ENCODE measurements at regions not wholly inside any gene's neighbourhood (a gene's known extent, or its start where the extent isn't known, plus 50 kb on each side); places are given as distances from the start of the nearest gene placed in this dataset.

GRCh38 chr2:39542523-39542922 is 105.4 kb upstream of the MAP4K3 start:
- Mint-ChIP-seq H3K27ac (no peak overlapping the region), H3K4me3 (no peak overlapping the region), H3K27me3 (ENCODE audit: low read depth in 2 of 2) (no peaks in the 10 kb centered on the region), H3K36me3 (no peaks in the 10 kb centered on the region), H3K4me1 (no peaks in the 10 kb centered on the region), H3K9me3 (no peaks in the 10 kb centered on the region)
- Histone ChIP-seq H3K9me3 (ENCODE audit: control insufficient read depth, insufficient read depth, low read length) (no peaks in the 10 kb centered on the region), H3K27me3 (ENCODE audit: control insufficient read depth, insufficient read depth, low read length) (no peaks in the 10 kb centered on the region), H3K27ac (ENCODE audit: low read length) (no peak overlapping the region), H3K4me1 (ENCODE audit: control insufficient read depth, insufficient read depth, low read length) (no peaks in the 10 kb centered on the region), H3K36me3 (ENCODE audit: control insufficient read depth, insufficient read depth, low read length) (no peaks in the 10 kb centered on the region), H3K4me3 (ENCODE audit: low read length) (no peak overlapping the region)
- no peak for TF ChIP-seq CTCF (IDR thresholded peaks at IDR 0.05)
- no peak for ATAC-seq
- intact Hi-C loops (cut with micrococcal nuclease) = no loop called here
- WGBS (ENCODE audit: insufficient coverage) = 97% methylated on average over 2 of the region's 2 CpGs
- no peak for DNase-seq

- WGBS (ENCODE audit: insufficient coverage) = 67% methylated on average over 5 of the region's 5 CpGs
Observed at GRCh38 chr2:39545957-39546356, 108.9 kb upstream of the MAP4K3 start.

DNA sequence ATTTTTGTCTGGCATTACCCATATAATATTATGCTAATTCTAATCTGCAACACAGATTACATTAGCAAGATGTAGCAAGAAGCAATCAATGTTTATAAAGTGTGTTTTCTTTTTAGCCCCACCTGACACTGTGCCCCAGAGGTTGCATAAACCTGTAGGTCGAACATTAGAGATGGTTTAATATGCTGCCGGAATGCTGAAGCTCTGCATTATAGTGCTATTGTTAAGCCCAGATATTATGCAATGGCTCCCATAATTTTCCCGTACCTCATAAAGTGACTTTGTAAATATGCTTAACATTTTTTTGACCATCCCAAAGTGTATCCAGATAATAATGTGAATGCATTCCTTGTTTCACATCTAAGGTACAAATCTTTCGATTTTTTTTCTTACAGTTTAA is 109.3 kb upstream of the MAP4K3 start:
- Mint-ChIP-seq H3K4me3 (no peak overlapping the region), H3K9me3 (no peaks in the 10 kb centered on the region), H3K27ac (no peak overlapping the region), H3K4me1 (no peaks in the 10 kb centered on the region), H3K27me3 (ENCODE audit: low read depth in 2 of 2) (peaks cover 0 to 2% of the 10 kb centered on the region in 2 donors), H3K36me3 (no peaks in the 10 kb centered on the region)
- no peak for TF ChIP-seq CTCF (IDR thresholded peaks at IDR 0.05)
- Histone ChIP-seq H3K27ac (ENCODE audit: low read length) (no peak overlapping the region), H3K27me3 (ENCODE audit: control insufficient read depth, insufficient read depth, low read length) (no peaks in the 10 kb centered on the region), H3K36me3 (ENCODE audit: control insufficient read depth, insufficient read depth, low read length) (no peaks in the 10 kb centered on the region), H3K4me1 (ENCODE audit: control insufficient read depth, insufficient read depth, low read length) (no peaks in the 10 kb centered on the region), H3K4me3 (ENCODE audit: low read length) (no peak overlapping the region), H3K9me3 (ENCODE audit: control insufficient read depth, insufficient read depth, low read length) (no peaks in the 10 kb centered on the region)
- DNase-seq (no peak), ATAC-seq (no peak)
- 91% methylated on average over 3 of the region's 4 CpGs for WGBS (ENCODE audit: insufficient coverage)
- intact Hi-C loops (cut with micrococcal nuclease) = no loop called here

More at GRCh38 chr2:39545957-39546356, 108.9 kb upstream of the MAP4K3 start:
- intact Hi-C loops (cut with micrococcal nuclease) = no loop called here
- H3K4me3 ChIP-seq (ENCODE audit: low read length) = no peak overlapping the region
- no peaks in the 10 kb centered on the region for H3K27me3 ChIP-seq (ENCODE audit: control insufficient read depth, insufficient read depth, low read length)
- H3K9me3 Mint-ChIP-seq = no peaks in the 10 kb centered on the region
- no peak overlapping the region for H3K4me3 Mint-ChIP-seq
- no peak overlapping the region for H3K27ac ChIP-seq (ENCODE audit: low read length)
- H3K4me1 Mint-ChIP-seq = no peaks in the 10 kb centered on the region
- no peak for TF ChIP-seq CTCF (IDR thresholded peaks at IDR 0.05)
- no peaks in the 10 kb centered on the region for H3K36me3 Mint-ChIP-seq
- DNase-seq (no peak), ATAC-seq (no peak)
- H3K9me3 ChIP-seq (ENCODE audit: control insufficient read depth, insufficient read depth, low read length) = no peaks in the 10 kb centered on the region
- H3K4me1 ChIP-seq (ENCODE audit: control insufficient read depth, insufficient read depth, low read length) = no peaks in the 10 kb centered on the region
- H3K27ac Mint-ChIP-seq = no peak overlapping the region
- H3K27me3 Mint-ChIP-seq (ENCODE audit: low read depth in 2 of 2) = peaks cover 0 to 2% of the 10 kb centered on the region in 2 donors
- no peaks in the 10 kb centered on the region for H3K36me3 ChIP-seq (ENCODE audit: control insufficient read depth, insufficient read depth, low read length)

DNA sequence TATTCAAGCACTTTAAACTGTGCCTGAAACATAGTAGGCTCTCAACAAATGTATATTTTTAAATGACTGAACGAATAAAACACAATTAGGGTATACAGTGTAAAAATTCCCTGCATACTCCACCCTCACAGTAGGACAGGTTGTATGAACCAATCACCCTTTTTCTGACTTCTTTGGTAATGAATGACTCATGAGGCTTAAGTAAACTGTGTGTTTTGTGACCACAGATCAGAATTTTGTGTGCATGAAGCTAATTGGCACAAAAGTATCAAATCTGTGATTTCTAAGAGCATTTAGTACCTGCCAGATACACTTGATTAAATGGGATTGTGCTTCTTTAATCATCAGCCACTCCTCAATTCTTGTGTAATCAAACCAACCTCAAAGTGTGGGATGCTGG is 109.9 kb upstream of the MAP4K3 start:
- Histone ChIP-seq H3K4me1 (ENCODE audit: control insufficient read depth, insufficient read depth, low read length) (no peaks in the 10 kb centered on the region), H3K27me3 (ENCODE audit: control insufficient read depth, insufficient read depth, low read length) (no peaks in the 10 kb centered on the region), H3K9me3 (ENCODE audit: control insufficient read depth, insufficient read depth, low read length) (no peaks in the 10 kb centered on the region), H3K4me3 (ENCODE audit: low read length) (no peak overlapping the region), H3K36me3 (ENCODE audit: control insufficient read depth, insufficient read depth, low read length) (no peaks in the 10 kb centered on the region), H3K27ac (ENCODE audit: low read length) (no peak overlapping the region)
- Mint-ChIP-seq H3K27me3 (ENCODE audit: low read depth in 2 of 2) (peaks cover 0 to 2% of the 10 kb centered on the region in 2 donors), H3K4me3 (no peak overlapping the region), H3K9me3 (no peaks in the 10 kb centered on the region), H3K4me1 (no peaks in the 10 kb centered on the region), H3K36me3 (no peaks in the 10 kb centered on the region), H3K27ac (no peak overlapping the region)
- no peak for ATAC-seq
- no CpG with 5 or more reads among the region's 1 CpG for WGBS (ENCODE audit: insufficient coverage)
- TF ChIP-seq CTCF (IDR thresholded peaks at IDR 0.05) = no peak
- DNase-seq = no peak
- intact Hi-C loops (cut with micrococcal nuclease) = no loop called here

All from natural killer cell (primary cell).